ENCODE measurements at regions not wholly inside any gene's neighbourhood (a gene's known extent, or its start where the extent isn't known, plus 50 kb on each side); places are given as distances from the start of the nearest gene placed in this dataset.

DNA sequence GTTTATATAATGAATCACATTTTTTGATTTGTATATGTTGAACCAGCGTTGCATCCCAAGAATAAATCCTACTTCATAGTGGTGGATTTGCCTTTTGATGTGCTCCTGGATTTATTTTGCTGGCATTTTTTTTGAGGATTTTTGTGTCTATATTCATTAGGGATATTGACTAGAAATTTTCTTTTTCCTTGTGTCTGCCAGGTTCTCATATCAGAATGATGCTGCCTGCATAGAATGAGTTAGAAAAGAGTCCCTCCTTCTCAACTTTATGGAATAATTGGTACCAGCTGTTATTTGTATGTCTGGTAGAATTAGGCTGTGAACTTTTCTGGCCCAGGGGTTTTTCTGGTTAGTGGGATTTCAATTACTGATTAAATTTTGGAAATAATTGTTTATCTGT, 457.4 kb upstream of the DSEL start:
- Histone ChIP-seq H3K4me3 (no peak overlapping the region), H3K4me2 (no peak overlapping the region), H3K9ac (no peak overlapping the region), H2AFZ (replicated peaks) (no peak overlapping the region), H3K9me3 (ENCODE audit: low read depth) (no peaks in the 10 kb centered on the region), H3F3A (ENCODE audit: low read depth) (no peaks in the 10 kb centered on the region), H3K79me2 (ENCODE audit: low read depth) (no peaks in the 10 kb centered on the region), H4K20me1 (ENCODE audit: low read depth) (no peaks in the 10 kb centered on the region), H3K27me3 (no peaks in the 10 kb centered on the region), H3K4me1 (no peaks in the 10 kb centered on the region), H3K36me3 (no peaks in the 10 kb centered on the region), H3K27ac (no peak overlapping the region)
- Mint-ChIP-seq H3K27ac (no peak overlapping the region), H3K36me3 (no peaks in the 10 kb centered on the region), H3K27me3 (ENCODE audit: insufficient read depth, low read depth) (no peaks in the 10 kb centered on the region), H3K9me3 (peaks cover 2% of the 10 kb centered on the region), H3K4me1 (no peaks in the 10 kb centered on the region), H3K4me3 (no peak overlapping the region)
- no peak for DNase-seq (ENCODE audit: low spot score)
- TF ChIP-seq, protein P1, sequence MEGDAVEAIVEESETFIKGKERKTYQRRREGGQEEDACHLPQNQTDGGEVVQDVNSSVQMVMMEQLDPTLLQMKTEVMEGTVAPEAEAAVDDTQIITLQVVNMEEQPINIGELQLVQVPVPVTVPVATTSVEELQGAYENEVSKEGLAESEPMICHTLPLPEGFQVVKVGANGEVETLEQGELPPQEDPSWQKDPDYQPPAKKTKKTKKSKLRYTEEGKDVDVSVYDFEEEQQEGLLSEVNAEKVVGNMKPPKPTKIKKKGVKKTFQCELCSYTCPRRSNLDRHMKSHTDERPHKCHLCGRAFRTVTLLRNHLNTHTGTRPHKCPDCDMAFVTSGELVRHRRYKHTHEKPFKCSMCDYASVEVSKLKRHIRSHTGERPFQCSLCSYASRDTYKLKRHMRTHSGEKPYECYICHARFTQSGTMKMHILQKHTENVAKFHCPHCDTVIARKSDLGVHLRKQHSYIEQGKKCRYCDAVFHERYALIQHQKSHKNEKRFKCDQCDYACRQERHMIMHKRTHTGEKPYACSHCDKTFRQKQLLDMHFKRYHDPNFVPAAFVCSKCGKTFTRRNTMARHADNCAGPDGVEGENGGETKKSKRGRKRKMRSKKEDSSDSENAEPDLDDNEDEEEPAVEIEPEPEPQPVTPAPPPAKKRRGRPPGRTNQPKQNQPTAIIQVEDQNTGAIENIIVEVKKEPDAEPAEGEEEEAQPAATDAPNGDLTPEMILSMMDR (IDR thresholded peaks at IDR 0.05), result no peak

DNA sequence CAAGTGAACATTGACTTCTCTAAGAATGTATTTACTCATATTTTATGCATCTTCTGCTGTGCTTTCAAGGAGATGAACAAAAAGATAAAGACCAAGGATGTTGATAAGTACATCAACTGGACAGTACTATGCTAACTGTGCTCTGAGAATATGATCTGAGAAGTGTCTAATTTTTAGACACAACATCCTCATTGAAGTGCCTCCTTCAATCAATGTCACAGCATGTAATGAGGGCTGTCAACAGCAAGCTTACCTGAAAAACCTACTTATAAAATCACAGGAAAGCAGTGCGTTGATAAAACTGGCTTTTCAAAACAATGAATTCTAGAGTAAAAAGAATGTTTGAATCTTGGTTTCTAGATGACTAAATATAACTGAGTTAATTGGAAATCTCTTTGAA, 452.9 kb upstream of the DSEL start:
- no peak for TF ChIP-seq EZH2 (IDR thresholded peaks at IDR 0.05)
- TF ChIP-seq, protein P1 (IDR thresholded peaks at IDR 0.05), result no peak
- TF ChIP-seq EZH2phosphoT487 (IDR thresholded peaks at IDR 0.05), result no peak
- no peaks in the 10 kb centered on the region for H3K27me3 ChIP-seq
- no peaks in the 10 kb centered on the region for H4K20me1 ChIP-seq (ENCODE audit: low read depth)
- no peak for DNase-seq (ENCODE audit: low spot score)
- no peak overlapping the region for H3K27ac ChIP-seq
- Mint-ChIP-seq H3K27ac (no peak overlapping the region), H3K9me3 (peaks cover 2% of the 10 kb centered on the region), H3K36me3 (no peaks in the 10 kb centered on the region), H3K4me3 (no peak overlapping the region), H3K4me1 (no peaks in the 10 kb centered on the region), H3K27me3 (ENCODE audit: insufficient read depth, low read depth) (no peaks in the 10 kb centered on the region)
- no peaks in the 10 kb centered on the region for H3K36me3 ChIP-seq
- no peak overlapping the region for H2AFZ ChIP-seq (replicated peaks)
- H3F3A ChIP-seq (ENCODE audit: low read depth), result no peaks in the 10 kb centered on the region
- H3K9me3 ChIP-seq (ENCODE audit: low read depth), result no peaks in the 10 kb centered on the region
- no peak overlapping the region for H3K9ac ChIP-seq
- no peaks in the 10 kb centered on the region for H3K4me1 ChIP-seq
- no peak overlapping the region for H3K4me3 ChIP-seq
- no peak overlapping the region for H3K4me2 ChIP-seq
- H3K79me2 ChIP-seq (ENCODE audit: low read depth), result no peaks in the 10 kb centered on the region

DNA sequence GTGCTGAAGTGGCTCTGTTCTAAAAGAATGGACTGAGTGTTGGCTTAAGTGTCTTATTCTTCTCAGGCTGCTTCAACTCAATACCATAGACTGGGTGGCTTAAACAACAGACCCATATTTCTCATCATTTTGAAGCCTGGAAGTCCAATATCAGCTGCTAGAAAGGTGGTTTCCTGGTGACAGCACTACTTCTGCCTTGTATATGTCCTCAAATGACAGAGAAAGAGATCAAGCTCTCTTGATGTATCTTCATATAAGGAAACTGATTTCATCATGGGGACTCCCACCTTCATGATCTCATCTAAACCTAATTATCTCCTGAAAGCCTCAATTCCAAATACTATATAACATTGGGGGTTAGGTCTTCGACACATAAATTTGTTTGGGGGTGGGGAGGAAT, 449.7 kb upstream of the DSEL start:
- H3K4me1 Mint-ChIP-seq, result no peaks in the 10 kb centered on the region
- H3K4me3 Mint-ChIP-seq, result no peak overlapping the region
- H3K27me3 ChIP-seq, result no peaks in the 10 kb centered on the region
- no peak overlapping the region for H2AFZ ChIP-seq (replicated peaks)
- H3K27ac ChIP-seq, result no peak overlapping the region
- H3K9ac ChIP-seq, result no peak overlapping the region
- H3K4me1 ChIP-seq, result peaks cover 8% of the 10 kb centered on the region
- no peaks in the 10 kb centered on the region for H3F3A ChIP-seq (ENCODE audit: low read depth)
- H3K4me2 ChIP-seq, result no peak overlapping the region
- no peaks in the 10 kb centered on the region for H3K9me3 ChIP-seq (ENCODE audit: low read depth)
- no peak overlapping the region for H3K4me3 ChIP-seq
- no peak for DNase-seq (ENCODE audit: low spot score)
- H3K27me3 Mint-ChIP-seq (ENCODE audit: insufficient read depth, low read depth), result no peaks in the 10 kb centered on the region
- H3K27ac Mint-ChIP-seq, result no peak overlapping the region
- no peaks in the 10 kb centered on the region for H3K36me3 Mint-ChIP-seq
- H3K79me2 ChIP-seq (ENCODE audit: low read depth), result no peaks in the 10 kb centered on the region
- no peaks in the 10 kb centered on the region for H4K20me1 ChIP-seq (ENCODE audit: low read depth)
- H3K9me3 Mint-ChIP-seq, result no peaks in the 10 kb centered on the region
- no peaks in the 10 kb centered on the region for H3K36me3 ChIP-seq
- TF ChIP-seq EZH2 (IDR thresholded peaks at IDR 0.05) (no peak), EZH2phosphoT487 (IDR thresholded peaks at IDR 0.05) (no peak)
- TF ChIP-seq, protein P1 (IDR thresholded peaks at IDR 0.05), result no peak

DNA sequence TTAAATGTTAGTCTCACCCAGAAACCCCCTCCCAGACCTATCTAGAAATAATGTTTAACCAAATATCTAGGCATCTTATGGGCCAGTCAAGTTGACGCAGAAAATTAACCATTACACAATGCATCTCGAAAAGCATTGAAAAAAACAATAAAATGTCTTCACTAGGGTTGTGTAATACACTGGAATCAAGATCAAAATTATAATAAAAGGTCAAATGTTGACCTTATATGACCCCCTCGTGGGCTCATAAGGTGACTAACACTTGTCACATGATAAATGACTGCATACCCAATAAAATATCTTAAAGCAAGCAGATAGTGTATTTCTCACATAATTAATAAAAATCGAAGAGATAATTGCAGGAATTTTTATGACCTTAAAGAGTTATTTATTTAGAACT, 447.9 kb upstream of the DSEL start:
- no peak overlapping the region for H3K4me3 Mint-ChIP-seq
- Histone ChIP-seq H3K36me3 (no peaks in the 10 kb centered on the region), H3K27ac (no peak overlapping the region), H2AFZ (replicated peaks) (no peak overlapping the region), H3K79me2 (ENCODE audit: low read depth) (no peaks in the 10 kb centered on the region), H3K4me1 (peaks cover 8% of the 10 kb centered on the region), H3K9me3 (ENCODE audit: low read depth) (no peaks in the 10 kb centered on the region), H3K27me3 (no peaks in the 10 kb centered on the region), H4K20me1 (ENCODE audit: low read depth) (no peaks in the 10 kb centered on the region), H3K9ac (no peak overlapping the region), H3K4me3 (no peak overlapping the region), H3K4me2 (no peak overlapping the region), H3F3A (ENCODE audit: low read depth) (no peaks in the 10 kb centered on the region)
- no peaks in the 10 kb centered on the region for H3K27me3 Mint-ChIP-seq (ENCODE audit: insufficient read depth, low read depth)
- TF ChIP-seq EZH2 (IDR thresholded peaks at IDR 0.05) (no peak), EZH2phosphoT487 (IDR thresholded peaks at IDR 0.05) (no peak)
- TF ChIP-seq, protein P1 (IDR thresholded peaks at IDR 0.05), result no peak
- no peaks in the 10 kb centered on the region for H3K4me1 Mint-ChIP-seq
- no peak for DNase-seq (ENCODE audit: low spot score)
- H3K27ac Mint-ChIP-seq, result no peak overlapping the region
- no peaks in the 10 kb centered on the region for H3K36me3 Mint-ChIP-seq
- H3K9me3 Mint-ChIP-seq, result peaks cover 2% of the 10 kb centered on the region
